GM18867 (cell line): ENCODE measurements at regions not wholly inside any gene's neighbourhood (a gene's known extent, or its start where the extent isn't known, plus 50 kb on each side); places are given as distances from the start of the nearest gene placed in this dataset.

Experiments used
- ATAC-seq: cut with Tn5 transposase; IDR thresholded peaks from one replicate; pipeline ENCODE4 v1.9.1; 2021; ENCODE audit warnings: mild to moderate bottlenecking, moderate library complexity; ENCODE audit not compliant: unreplicated experiment

DNA sequence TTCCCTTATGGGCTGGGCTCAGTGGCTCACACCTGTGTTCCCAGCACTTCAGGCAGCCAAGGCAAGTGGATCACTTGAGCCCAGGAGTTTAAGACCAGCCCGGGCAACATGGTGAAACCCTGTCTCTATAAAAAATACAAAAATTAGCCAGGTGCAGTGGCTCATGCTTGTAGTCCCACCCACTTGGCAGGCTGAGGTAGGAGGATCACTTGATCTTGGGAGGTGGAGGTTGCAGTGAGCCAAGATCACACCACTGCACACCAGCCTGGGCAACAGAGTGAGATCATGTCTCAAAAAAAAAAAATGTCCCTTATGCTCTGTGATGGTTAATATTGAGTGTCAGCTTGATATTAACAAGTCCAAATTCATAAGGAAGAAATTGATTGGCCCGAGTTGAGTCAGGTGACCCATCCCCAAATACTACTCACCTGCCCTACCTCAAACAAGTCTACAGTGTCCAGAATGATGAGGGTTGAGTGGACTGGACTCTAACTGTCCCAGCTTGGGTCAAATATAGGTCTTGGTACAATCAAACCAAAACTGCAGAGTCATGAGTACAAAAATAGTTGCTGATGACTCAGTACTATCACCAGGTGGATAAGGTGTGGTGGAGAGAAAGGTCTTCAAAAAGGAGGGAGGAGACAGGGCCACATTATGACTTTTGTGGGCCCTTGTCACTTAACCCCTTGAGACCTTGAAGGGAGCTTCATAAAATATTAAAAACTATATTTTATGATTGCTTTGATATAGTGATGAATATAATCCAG is 161.0 kb downstream of the ZNF326 start:
- peak; percentile 58 for ATAC-seq

DNA sequence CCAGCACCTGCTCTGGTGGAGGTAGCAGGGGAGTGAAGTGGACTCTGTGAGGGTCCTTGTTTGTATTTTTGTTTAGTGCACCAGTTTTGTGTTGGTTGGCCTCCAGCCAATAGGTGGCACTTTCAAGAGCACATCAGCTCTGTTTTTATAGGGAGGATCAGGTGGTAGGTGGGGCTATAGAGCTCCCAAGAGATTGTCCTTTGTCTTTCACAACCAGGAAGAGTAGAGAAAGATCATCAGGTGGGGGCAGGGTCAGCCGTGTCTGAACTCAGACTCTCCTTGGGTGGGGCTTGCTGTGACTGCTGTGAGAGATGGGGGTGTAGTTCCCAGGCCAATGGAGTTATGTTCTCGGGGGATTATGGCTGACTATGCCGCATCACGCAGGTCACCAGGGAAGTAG is 159.8 kb downstream of the ZNF326 start:
- ATAC-seq: no peak

DNA sequence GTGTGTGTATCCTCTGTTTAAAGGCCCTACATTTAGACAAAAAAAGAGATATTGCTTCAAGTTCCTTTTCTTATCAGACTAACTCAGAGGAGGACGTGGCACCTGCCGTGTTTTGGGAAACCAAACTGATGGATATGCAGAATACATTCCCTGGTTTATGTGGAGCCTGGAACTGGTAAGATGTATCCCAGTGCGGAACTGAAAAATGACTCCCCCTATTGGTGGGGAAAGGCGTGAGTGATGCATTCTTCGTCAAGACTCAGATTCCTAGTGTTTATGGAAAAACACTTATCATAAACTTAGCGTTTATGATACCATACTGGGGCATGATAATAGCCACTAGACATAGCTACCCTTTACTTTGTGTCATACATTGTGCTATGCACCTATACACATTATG is 154.2 kb downstream of the ZNF326 start:
- no peak for ATAC-seq

DNA sequence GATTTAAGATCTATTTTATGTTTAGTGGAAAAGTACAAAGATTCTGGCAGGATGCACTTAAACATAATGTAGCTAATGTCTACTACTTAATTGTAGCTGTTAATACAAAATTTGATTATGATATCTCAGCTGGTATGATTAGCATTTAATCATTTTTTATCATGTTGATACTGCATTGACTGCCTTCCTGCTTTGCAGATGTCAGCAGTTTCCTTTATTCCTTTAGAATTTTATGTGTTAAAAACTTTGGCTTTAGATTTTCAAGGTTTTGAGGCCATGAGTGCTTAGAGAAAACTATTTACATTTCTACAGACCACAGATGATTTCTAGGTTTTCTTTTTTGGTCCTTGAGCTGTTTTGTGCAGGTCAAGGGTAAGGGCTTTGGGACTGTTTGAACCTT is 152.2 kb downstream of the ZNF326 start:
- ATAC-seq: no peak

DNA sequence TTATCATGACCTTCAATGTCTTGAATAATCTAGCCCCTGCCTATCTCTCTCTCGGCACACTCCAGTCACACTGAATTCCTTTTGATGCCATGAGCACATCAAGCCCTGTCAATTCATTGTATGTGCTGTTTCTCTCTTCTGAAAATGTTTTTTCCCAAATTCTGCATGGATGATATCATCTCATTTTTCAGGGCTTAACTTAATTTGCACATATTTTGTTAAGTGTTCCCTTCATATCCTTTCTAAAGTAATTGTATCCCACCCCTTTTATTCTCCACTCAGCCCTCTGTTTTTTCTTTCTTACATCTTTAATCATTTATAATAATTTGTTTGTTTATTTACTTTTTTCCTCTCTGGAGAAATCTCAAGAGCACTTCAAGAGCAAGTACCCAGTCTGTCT is 149.9 kb downstream of the ZNF326 start:
- ATAC-seq: no peak

DNA sequence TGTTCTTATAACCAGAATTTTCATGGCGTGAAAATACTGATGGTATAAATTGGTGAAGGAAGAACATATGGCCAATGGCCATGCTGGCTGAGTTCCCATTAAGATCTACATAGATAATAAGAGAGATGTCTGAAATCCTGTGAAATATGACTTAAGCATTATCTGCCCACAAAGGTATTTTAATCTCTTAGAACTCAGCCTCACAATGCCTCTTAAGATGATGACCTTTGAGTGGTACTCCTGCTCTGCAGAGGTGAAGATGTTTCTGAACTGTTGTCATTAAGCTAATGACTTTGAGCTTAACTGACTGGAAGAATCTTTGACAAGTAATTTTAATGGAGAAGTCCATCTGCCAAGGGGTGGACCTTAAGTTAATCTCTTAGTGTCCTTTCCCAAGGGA is 148.7 kb downstream of the ZNF326 start:
- no peak for ATAC-seq

DNA sequence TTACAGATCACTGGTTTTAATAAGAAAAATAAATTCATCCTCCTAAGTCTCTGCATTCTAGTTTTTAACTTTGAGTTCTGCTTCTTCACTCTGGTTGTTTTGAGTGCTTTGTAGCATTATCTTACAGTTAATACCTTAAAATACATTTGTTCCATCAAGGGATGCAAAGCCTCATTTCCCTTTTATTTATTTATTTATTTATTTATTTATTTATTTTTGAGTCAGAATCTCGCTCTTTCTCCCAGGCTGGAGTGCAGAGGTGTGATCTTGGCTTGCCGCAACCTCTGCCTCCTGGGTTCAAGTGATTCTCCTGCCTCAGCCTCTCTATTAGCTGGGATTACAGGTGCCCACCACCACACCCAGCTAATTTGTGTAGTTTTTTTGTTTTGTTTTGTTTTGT is 147.8 kb downstream of the ZNF326 start:
- no peak for ATAC-seq

DNA sequence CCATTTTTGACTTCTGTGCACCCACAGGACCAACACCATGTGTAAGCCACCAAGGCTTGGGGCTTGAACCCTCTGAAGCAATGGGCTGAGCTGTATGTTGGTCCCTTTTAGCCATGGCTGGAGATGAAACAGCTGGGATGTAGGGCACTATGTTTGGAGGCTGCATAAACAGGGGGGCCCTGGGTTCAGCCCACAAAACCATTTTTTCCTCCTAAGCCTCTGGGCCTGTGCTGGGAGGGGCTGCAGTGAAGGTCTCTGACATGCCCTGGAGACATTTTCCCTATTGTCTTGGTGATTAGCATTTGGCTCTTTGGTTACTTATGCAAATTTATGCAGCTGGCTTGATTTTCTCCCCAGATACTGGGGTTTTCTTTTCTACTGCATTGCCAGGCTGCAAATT is 144.9 kb downstream of the ZNF326 start:
- no peak for ATAC-seq

DNA sequence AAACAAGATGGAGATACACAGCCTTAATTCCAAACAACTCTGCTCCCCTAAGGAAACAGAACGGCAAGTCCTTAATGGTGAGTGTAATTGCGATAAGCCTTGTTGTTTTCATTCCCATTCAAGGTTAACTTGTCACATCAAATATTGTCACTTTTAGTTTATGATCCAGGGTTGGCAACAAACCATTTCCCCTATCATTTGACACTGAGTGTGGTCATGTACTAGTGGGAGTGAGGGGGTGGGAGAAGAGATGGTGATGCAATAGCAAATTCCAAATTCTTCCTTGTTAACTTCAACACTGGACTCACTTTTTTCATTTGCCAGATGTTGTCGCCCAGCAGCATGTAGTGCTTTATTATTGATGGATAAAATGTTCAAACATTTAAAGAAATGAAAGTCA is 140.4 kb downstream of the ZNF326 start:
- no peak for ATAC-seq

DNA sequence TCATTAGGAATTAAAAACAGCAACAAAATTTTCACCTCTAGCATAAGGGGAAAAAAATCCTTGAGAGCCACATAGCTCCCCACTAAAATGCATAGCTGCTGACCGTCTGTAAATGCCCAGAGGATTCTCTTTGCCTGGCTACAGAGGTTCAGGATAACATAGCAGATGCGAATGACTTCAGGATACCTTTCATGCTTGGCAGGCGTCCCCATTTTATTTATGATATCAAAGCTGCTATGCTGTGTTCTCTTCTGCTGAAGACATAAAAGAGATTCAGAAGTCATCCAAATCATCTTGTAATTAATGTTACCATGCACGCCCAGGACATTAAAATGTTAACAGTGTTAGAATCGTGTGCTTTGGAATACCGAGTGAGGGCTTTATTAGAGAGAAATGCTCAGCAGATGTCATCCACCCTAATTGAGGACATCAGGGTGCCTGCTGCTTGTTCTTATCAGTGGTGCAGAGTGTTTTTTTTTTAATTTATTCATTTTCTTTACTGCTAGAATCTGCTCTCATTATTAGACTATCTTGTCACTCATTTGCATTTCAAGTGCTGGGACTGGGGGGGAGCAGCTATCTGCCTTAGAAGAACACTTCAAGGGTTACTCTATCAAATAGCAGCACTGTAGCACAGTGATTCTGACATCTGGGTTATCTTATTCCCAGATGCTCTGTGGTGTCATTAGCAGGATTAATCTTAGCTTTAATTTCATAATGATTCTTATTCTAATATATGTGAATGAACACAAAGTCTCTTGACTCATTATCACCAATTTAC is 139.5 kb downstream of the ZNF326 start:
- no peak for ATAC-seq

DNA sequence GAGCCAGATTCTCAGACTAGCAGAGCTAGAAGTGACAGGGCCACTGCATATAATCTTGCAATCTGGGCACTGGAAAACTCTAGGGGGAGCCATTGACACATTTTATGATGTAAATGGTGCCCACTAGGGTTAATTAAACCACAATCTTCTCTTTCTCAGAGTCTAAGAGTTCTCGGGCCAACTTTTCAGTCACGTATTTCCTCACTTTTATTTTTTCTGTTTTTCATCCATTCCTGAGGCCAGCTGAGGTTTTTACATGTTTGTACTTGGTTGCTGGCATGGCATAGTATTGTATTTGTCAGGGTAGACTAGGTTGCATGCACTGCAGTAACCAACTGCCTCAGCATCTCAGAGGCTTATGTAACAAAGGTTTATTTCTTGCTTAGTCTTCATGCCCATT is 138.2 kb downstream of the ZNF326 start:
- ATAC-seq: peak; percentile 57

DNA sequence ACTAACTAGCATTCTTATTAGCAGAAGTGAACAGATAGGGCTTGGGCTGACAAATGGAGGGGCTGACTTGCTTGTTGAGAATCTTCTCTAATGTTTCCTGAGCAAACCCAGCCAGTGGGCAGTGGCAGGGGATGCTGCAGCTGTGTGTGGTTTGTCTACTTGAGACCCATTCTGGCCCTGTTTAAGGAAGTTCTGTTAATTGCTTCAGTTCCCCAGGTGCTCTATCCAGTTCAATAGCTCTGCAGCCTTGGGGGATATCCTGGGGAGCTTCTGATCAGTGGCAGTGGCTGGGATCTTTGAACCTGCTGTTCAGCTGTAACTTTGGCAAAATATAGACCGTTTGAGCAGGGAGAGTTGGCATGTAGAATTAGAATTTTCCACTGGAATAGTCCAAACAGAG is 137.4 kb downstream of the ZNF326 start:
- no peak for ATAC-seq

DNA sequence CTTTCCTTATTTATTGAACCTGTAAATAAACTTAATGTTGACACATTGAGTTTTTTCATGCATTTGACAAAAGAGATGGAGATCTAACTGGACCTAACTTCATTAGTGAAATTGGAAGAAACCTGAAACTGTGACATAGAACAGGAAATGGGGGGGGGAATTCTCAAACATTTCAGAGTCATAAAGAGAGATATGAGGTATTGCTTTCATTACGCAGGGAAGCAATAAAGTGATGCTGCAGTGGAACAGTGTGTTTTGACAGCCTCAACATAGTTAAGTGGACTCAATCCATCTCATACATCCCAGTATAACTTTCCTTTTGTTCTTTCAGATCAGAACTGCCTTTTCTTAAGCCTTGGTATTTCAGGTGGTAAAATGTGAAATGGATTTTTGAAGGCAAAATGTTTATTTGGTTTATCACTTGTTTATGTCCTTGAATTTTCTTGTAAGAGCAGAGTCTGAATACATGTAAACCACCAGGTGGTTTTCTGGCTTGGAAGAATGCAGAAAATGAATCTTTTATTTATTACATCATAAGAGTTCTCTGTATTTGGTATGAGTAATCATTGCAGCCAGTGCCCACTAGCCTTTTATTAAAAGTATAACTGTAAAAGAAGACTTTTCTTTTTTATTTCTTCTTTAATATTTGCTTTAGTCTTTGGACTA is 132.5 kb downstream of the ZNF326 start:
- ATAC-seq: no peak

DNA sequence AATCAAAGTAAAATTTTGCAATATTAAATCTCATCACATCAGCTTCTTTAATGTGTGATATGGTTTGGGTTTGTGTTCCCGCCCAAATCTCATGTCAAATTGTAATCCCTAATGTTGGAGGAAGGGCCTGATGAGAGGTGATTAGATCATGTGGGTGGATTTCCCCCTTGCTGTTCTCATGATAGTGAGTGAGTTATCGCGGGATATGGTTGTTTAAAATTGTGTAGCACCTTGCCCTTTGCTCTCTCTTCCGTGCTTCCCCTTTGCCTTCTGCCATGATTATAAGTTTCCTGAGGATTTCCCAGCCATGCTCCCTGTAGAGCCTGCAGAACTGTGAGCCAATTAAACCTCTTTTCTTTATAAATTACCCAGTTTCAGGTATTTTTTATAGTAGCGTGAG is 131.9 kb downstream of the ZNF326 start:
- ATAC-seq: no peak

DNA sequence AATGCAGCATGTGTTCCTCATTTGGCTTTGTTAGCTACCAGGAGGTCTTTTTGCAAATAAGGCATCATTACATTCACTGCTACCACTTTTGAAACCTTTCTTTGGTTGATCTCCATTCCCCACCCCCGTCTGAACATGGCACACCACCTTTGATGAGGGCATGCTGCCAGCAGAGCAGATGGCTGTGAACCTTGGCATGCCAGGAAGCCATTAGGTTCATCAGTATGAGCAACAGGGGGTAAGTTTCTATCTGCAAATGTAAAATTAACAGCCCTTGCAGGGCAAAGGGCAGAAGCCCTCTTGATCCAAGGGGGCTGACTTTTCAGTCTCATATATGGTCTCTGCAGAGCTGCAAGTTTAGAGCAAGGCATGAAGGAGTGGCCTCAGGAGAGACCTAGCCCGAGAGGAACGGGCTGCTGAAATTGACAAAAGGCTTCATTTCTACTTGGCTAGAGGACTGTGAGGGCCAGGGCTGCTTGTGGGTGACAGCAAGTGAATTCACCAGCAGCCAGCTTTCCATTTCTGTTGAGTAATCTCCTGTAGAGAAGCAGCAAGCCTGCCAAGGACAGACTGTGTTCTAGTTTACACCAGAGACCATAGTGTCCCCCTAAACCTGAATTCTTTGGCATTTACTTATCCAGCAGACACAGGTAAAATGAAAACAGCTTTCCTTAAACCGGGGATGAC is 127.9 kb downstream of the ZNF326 start:
- no peak for ATAC-seq

DNA sequence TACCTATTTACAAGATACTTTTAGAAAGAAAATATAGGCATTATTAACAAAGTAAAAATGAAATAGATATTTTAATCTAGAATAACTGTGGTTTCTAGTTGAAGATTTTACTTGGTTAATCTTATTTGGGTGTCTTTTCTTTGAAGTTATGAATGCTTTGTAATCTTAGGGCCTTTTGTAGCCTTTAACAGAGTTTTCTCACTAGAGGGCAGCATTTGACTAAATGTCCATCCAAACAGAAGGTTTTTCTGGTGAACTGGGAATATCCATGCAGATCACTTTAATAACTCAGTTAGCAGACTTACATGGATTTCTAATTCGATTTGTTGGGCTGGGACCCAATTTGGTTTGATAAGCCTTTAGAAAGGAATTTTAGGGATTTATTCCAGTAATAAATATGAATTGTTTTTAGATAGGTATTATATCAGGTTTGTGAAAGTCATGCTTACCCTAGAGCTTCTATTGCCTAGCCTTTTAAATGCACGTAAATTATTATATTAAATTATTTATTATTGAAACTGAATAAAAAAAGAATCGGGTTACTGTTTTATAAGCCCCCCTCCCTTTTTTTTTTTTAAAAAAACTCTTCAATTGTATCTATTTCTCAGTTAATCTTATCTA is 119.7 kb downstream of the ZNF326 start:
- peak; percentile 52 for ATAC-seq

DNA sequence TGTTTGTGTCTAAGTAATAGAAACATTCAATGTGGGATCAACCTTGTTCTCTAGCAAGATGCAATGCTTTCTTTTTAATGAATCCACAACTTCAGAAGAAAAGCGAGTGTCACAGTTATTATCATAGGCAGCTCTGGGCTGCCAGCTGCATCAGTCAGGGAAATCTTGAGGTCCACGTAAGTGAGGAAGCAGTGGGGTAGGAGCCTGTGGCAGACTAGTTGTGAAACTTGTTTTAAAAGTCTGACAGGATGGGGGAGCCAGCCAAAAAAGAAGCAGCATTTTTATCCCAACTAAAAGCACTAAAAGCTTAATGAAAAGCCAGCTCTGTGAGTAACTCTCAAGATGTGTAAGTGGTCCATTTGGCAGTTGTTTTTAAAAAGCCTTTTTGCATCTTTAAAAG is 113.1 kb downstream of the ZNF326 start:
- no peak for ATAC-seq

DNA sequence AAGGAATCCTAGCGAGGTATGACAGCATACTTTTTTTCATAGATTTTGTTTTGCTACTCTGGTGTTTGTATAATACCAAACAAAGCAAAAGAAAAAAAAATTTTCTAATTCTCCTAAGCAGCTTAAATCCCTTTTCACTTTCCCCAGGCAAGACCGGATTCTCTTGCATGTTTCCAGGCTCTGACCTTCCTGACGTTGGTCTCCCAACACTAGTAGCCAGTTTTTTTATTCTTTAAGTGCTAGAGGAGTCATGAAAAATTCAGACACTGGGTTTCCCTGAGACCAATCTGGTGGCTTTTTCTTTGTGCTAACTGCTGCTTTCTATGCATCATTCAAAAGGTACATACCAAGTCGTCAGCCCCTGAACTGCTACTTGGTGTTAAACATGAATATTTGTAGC is 111.4 kb downstream of the ZNF326 start:
- ATAC-seq: no peak

DNA sequence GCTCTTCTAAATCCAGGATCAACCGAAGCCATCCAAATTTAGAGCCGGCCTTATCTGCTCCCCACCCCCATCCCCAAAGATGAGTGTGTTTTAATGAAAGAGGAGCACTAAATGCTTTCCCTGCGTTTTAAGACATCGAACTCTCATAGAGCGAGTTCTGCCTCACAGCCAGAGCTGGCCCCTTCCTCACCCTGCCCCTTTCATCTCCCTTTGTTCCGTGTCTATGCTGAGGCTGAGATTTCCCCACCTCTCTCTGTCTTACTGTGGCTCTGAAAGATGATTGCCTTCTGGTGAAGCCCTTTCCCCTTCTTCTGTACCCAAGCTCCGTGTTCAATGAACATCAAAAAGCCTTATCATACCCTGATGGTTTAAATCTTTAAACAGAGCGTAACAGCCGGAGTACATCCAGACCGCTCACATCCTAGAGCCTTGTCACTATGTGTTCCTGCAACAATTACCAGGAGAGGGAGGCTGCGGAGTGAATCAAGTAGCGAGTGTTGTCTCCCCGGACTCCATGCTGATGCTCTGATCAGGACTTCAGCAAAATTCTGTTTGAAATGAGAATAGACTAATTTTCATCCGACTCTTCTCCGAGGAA is 110.1 kb downstream of the ZNF326 start:
- ATAC-seq: no peak

DNA sequence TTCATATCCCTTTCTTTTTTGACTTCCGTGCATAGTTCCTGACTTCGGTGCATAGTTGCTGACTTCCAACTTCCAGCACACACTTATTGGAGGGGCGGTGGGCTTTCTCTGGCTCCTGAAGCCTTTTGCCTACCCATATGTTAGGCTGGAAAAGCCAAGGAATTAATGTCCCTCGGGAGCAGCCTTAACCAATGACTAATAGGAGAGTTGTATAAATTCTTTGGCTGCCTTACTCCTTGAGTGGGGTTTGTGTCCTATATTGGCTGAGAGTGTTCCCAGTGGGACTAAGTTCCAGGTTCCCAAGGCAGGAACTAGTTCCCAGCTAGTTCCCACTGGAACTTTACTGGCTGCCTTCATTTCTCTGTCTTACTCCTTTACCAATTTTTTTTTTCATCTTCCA is 105.7 kb downstream of the ZNF326 start:
- ATAC-seq: no peak

DNA sequence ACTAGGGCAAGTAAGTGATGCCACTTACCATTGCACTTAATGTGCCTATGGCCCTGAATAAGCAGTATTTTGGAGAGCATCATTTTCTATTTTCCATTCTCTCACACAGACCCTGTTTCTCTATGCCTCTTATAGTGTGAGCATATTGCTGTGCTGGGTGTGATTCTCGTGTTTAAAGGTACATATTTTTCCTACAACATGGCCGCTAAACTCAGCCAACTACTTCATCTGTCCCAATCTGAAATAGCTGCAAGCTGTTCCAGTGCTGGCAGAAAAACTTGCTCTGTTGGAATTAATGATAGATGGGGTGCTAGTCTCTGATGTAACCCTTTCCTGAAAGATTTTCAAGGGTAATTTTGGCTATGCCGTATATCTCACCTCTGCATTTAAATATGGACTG is 97.5 kb downstream of the ZNF326 start:
- ATAC-seq: no peak
